ENCODE measurements at regions not wholly inside any gene's neighbourhood (a gene's known extent, or its start where the extent isn't known, plus 50 kb on each side); places are given as distances from the start of the nearest gene placed in this dataset.

DNA sequence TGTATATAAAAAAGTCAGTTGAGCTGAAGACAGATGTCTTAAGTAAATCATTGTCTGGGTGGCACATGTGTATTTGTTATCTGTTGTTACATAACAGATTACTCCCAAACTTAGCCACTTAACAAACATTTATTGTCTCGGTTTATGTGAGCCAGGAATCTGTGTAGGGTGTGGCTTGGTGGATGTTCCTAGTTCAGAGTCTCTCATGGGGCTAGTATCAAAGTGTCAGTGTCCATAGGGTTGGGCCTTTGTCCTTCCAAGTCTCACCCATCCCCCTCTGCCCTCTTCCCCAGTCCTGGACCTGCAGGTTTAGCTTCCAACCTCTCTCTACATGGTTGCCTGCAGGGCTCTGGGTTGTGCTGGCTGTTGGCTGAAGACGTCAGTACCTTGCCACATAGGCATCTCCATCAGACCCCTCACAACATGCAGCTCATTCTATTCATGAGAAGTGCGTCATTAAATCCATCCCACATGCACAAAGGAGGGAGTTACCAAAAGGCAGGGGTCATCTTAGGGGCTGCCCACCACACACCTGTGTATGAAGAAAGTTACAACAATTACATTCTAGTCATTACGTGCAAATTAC is 127.5 kb downstream of the HS3ST1 start:
- ChIA-PET POLR2A (no interaction called here), CTCF (ENCODE audit: low intra/inter-chr PET ratio) (no interaction called here)
- Histone ChIP-seq H3K9me3 (replicated peaks; ENCODE audit: control insufficient read depth, insufficient read depth, low read depth, low read length) (no peaks in the 10 kb centered on the region), H3K4me3 (no peak overlapping the region), H4K20me1 (replicated peaks; ENCODE audit: control insufficient read depth, insufficient read depth, low read length) (no peaks in the 10 kb centered on the region), H3K9ac (ENCODE audit: insufficient read depth in 1 of 2, low read depth in 2 of 2, low read length in 2 of 2) (no peak overlapping the region), H3K36me3 (ENCODE audit: control insufficient read depth, insufficient read depth, low read length) (no peaks in the 10 kb centered on the region), H3K79me2 (ENCODE audit: control insufficient read depth, insufficient read depth, low read length) (no peaks in the 10 kb centered on the region), H3K9me1 (ENCODE audit: control insufficient read depth, insufficient read depth, low read length) (no peaks in the 10 kb centered on the region), H2AFZ (ENCODE audit: low read depth, low read length) (no peak overlapping the region), H3K27me3 (ENCODE audit: control insufficient read depth in 2 of 2, insufficient read depth in 2 of 2, low read length in 2 of 2) (no peaks in the 10 kb centered on the region), H3K4me1 (replicated peaks in 1 of 2; ENCODE audit: control insufficient read depth in 2 of 2, insufficient read depth in 2 of 2, low read length in 2 of 2) (no peaks in the 10 kb centered on the region), H3K27ac (ENCODE audit: extremely low read depth, low read depth, low read length) (no peak overlapping the region), H3K4me2 (ENCODE audit: insufficient read depth, low read length) (no peak overlapping the region)
- FAIRE-seq, result no peak
- WGBS (ENCODE audit: insufficient coverage, low coverage, missing lambda C conversion rate), result 0% methylated on average over 4 of the region's 4 CpGs
- intact Hi-C loops (cut with micrococcal nuclease), result no loop called here
- in situ Hi-C loops (cut with MboI), result no loop called here
- BruUV-seq (replicated peaks), result no TSS peak
- no peak for DNase-seq (ENCODE audit: extremely low read depth in 1 of 4, low spot score in 3 of 4)
- no peak for ATAC-seq
- TF ChIP-seq POLR2AphosphoS5 (IDR thresholded peaks at IDR 0.05; ENCODE audit: control insufficient read depth, insufficient read depth, low read depth, low read length) (no peak), SMARCB1 (IDR thresholded peaks at IDR 0.05; ENCODE audit: insufficient read length, low read depth) (no peak), C11orf30 (IDR thresholded peaks at IDR 0.05; ENCODE audit: low read depth) (no peak), ZFX (CRISPR knock-in tag; IDR thresholded peaks at IDR 0.05) (no peak), RUNX1 (IDR thresholded peaks at IDR 0.05; ENCODE audit: low read depth) (no peak), SAFB (IDR thresholded peaks at IDR 0.05; ENCODE audit: borderline replicate concordance, low read depth, low read length) (no peak), HDAC3 (IDR thresholded peaks at IDR 0.05; ENCODE audit: borderline replicate concordance, partially characterized antibody) (no peak), SP2 (IDR thresholded peaks at IDR 0.05; ENCODE audit: extremely low read depth, low read depth, low read length, poor library complexity, severe bottlenecking) (no peak), BDP1 (IDR thresholded peaks at IDR 0.05; ENCODE audit: insufficient read depth, insufficient read length) (no peak), NRF1 (conservative IDR thresholded peaks at IDR 0.05 in 1 of 2, IDR thresholded peaks at IDR 0.05 in 1 of 2) (no peak), RNF2 (IDR thresholded peaks at IDR 0.05) (no peak), PCBP2 (IDR thresholded peaks at IDR 0.05; ENCODE audit: low read depth, low read length, poor library complexity, severe bottlenecking) (no peak), XRCC3 (IDR thresholded peaks at IDR 0.05) (no peak), TBL1XR1 (IDR thresholded peaks at IDR 0.05; ENCODE audit: low read length in 2 of 2) (no peak)
- TF ChIP-seq, protein P1, sequence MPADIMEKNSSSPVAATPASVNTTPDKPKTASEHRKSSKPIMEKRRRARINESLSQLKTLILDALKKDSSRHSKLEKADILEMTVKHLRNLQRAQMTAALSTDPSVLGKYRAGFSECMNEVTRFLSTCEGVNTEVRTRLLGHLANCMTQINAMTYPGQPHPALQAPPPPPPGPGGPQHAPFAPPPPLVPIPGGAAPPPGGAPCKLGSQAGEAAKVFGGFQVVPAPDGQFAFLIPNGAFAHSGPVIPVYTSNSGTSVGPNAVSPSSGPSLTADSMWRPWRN (IDR thresholded peaks at IDR 0.05; ENCODE audit: low read depth), result no peak
- TF ChIP-seq, protein P2, sequence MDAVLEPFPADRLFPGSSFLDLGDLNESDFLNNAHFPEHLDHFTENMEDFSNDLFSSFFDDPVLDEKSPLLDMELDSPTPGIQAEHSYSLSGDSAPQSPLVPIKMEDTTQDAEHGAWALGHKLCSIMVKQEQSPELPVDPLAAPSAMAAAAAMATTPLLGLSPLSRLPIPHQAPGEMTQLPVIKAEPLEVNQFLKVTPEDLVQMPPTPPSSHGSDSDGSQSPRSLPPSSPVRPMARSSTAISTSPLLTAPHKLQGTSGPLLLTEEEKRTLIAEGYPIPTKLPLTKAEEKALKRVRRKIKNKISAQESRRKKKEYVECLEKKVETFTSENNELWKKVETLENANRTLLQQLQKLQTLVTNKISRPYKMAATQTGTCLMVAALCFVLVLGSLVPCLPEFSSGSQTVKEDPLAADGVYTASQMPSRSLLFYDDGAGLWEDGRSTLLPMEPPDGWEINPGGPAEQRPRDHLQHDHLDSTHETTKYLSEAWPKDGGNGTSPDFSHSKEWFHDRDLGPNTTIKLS (IDR thresholded peaks at IDR 0.05; ENCODE audit: borderline replicate concordance, low read depth), result no peak
- TF ChIP-seq, protein P3, sequence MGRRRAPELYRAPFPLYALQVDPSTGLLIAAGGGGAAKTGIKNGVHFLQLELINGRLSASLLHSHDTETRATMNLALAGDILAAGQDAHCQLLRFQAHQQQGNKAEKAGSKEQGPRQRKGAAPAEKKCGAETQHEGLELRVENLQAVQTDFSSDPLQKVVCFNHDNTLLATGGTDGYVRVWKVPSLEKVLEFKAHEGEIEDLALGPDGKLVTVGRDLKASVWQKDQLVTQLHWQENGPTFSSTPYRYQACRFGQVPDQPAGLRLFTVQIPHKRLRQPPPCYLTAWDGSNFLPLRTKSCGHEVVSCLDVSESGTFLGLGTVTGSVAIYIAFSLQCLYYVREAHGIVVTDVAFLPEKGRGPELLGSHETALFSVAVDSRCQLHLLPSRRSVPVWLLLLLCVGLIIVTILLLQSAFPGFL (CRISPR knock-in tag; IDR thresholded peaks at IDR 0.05), result no peak
- TF ChIP-seq, protein P4, sequence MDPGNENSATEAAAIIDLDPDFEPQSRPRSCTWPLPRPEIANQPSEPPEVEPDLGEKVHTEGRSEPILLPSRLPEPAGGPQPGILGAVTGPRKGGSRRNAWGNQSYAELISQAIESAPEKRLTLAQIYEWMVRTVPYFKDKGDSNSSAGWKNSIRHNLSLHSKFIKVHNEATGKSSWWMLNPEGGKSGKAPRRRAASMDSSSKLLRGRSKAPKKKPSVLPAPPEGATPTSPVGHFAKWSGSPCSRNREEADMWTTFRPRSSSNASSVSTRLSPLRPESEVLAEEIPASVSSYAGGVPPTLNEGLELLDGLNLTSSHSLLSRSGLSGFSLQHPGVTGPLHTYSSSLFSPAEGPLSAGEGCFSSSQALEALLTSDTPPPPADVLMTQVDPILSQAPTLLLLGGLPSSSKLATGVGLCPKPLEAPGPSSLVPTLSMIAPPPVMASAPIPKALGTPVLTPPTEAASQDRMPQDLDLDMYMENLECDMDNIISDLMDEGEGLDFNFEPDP (CRISPR knock-in tag; IDR thresholded peaks at IDR 0.05), result no peak
